GM10266 (cell line): ENCODE measurements at regions not wholly inside any gene's neighbourhood (a gene's known extent, or its start where the extent isn't known, plus 50 kb on each side); places are given as distances from the start of the nearest gene placed in this dataset.

Experiments
- DNase-seq: peaks from one replicate; pipeline ENCODE4 v3.0.0; 2012; ENCODE audit errors: extremely low spot score
- TF ChIP-seq, protein P1 (sequence below): IDR thresholded peaks from 2 replicates; pipeline ENCODE4 v1.5.1; 2012; ENCODE audit warnings: mild to moderate bottlenecking, low read depth; ENCODE audit not compliant: control insufficient read depth, insufficient read depth; ENCODE audit errors: missing control alignments

DNA sequence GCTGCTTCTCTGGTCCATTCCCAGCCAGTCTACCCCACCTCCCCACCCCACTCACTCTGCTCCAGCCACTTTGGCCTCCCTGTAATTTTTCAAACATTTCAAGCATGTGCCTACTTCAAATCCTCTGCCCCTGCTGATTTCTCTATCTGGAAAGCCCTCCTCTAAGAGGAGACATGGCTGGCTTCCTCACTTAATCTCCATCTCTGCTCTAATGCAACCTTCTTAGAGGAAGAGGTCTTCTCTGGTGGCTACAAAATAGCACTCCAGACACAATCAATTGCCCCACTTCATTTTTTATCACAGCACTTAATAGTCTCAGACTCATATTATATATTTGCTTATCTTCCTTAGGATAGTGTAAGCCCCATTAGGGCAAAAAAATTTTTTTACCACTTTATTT is 161.1 kb upstream of the SLC39A10 start:
- TF ChIP-seq, protein P1, sequence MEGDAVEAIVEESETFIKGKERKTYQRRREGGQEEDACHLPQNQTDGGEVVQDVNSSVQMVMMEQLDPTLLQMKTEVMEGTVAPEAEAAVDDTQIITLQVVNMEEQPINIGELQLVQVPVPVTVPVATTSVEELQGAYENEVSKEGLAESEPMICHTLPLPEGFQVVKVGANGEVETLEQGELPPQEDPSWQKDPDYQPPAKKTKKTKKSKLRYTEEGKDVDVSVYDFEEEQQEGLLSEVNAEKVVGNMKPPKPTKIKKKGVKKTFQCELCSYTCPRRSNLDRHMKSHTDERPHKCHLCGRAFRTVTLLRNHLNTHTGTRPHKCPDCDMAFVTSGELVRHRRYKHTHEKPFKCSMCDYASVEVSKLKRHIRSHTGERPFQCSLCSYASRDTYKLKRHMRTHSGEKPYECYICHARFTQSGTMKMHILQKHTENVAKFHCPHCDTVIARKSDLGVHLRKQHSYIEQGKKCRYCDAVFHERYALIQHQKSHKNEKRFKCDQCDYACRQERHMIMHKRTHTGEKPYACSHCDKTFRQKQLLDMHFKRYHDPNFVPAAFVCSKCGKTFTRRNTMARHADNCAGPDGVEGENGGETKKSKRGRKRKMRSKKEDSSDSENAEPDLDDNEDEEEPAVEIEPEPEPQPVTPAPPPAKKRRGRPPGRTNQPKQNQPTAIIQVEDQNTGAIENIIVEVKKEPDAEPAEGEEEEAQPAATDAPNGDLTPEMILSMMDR = no peak
- DNase-seq = no peak

DNA sequence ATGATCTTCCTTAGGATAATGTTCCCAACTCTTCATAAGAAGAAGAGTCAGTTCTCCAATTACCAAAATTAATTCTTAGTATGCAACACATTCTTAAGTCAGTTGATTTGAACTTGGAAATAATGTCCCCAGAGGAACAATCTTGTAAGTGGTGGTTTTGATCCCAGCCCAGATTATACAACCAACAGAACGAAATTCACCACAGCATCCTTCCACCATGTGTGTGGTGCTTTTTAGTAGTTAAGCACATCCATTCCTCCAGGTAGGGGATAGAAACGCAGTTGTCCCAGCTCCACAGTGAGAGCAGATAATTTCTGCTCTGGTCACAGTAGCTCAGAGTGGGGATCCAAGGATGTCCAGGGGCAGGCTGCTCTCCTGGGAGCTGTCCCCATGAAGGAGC is 161.7 kb upstream of the SLC39A10 start:
- TF ChIP-seq, protein P1 = no peak
- no peak for DNase-seq

DNA sequence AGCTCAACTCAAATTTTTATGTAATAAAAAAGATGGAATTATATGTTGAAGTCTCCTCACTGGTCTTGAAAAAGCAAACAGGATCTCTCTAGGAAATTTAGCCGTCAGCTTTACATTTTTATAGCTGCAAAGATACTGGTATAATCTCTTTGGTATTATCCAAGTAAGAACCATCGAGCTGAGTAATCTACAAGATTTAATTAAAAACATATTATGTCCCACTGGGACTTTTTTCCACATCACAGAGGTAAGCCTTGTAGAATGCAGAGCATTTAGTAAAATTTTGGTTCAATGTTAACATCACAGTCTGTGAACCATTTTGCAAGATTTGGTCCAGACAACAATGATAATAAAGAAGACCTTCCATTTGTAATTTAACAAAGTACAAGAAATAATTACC is 162.6 kb upstream of the SLC39A10 start:
- no peak for DNase-seq

DNA sequence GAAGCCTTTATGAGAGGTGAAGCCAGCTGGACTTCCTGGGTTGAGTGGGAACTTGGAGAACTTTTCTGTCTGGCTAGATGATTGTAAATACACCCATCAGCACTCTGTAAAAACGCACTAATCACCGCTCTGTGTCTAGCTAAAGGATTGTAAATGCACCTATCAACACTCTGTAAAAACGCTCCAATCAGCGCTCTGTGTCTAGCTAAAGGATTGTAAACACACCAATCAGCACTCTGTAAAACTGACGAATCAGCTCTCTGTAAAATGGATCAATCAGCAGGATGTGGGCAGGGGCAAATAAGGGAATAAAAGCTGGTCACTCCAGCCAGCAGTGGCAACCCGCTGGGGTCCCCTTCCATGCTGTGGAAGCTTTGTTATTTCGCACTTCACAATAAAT is 163.6 kb upstream of the SLC39A10 start:
- DNase-seq = no peak
- TF ChIP-seq, protein P1 = no peak

More for the DNA sequence above, 162.6 kb upstream of the SLC39A10 start:
- TF ChIP-seq, protein P1 = no peak

DNA sequence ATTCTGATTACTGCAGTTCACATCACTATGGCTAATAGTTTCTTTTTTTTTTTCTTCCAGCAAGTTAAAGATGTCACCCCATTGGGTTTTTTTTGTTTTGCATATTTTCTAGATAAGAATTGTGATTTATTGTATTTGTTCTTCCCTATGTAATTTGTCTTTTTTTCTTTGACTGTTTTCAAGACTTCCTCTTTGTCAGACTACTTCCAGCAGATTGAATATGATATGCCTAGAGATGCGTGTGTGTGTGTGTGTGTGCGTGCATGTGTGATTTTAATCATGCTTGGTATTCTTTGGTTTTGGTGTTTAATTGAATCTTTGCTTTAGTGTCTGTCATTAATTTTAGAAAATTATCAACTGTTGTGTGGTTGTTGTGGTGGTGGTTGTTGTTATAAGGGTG is 166.7 kb upstream of the SLC39A10 start:
- DNase-seq = no peak
- TF ChIP-seq, protein P1 = no peak

DNA sequence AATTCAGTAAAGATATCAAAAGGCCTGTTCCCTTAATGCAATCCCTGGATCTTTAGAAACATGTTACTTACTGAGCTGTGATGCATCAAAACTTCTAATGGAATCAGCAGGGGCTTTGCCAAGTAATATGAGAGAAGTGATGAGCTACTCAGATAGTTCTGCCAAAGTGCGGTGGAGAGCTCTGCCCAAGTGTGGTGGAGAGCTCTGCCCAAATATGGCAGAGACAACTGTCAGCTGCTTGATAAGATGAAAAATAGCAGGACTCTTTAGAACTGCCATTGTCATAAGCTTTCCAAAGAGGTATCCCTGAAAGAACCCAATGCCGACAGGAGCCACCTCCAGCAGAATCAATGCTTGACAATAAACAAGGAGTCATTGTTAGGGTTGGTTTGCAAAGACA is 167.9 kb upstream of the SLC39A10 start:
- no peak for DNase-seq
- TF ChIP-seq, protein P1 = no peak

DNA sequence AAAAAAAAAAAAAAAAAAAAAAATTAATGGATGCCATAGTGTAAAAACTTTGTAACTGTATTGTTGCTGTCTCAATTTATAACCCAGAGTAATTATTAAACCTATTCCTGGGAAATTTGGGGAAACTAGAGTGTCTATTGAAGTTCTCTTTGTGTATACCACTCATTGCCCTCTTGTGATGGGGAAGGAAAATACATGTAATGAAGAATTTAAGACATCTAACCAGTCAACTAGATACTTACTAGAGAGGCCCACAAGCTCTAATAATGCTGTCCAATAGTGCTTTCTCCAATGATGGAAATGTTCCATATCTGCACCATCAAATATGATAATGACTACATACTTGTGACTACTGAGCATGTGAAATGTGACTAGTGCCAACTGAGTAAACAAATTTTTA is 168.5 kb upstream of the SLC39A10 start:
- DNase-seq = no peak
- TF ChIP-seq, protein P1 = no peak
